WERI-Rb-1 (cell line): ENCODE measurements at regions not wholly inside any gene's neighbourhood (a gene's known extent, or its start where the extent isn't known, plus 50 kb on each side); places are given as distances from the start of the nearest gene placed in this dataset.

Source experiments
- DNase-seq: peaks from one replicate; pipeline ENCODE4 v3.0.0-alpha.2; 2020
- H3K27ac ChIP-seq: fragments of 250-450 bp; sonication (Bioruptor Pico); 2 replicates; pipeline ENCODE4 v1.5.1; 2020; ENCODE audit warnings: mild to moderate bottlenecking, moderate library complexity
- H3K27me3 ChIP-seq: fragments of 250-450 bp; sonication (Bioruptor Pico); 2 replicates; pipeline ENCODE4 v1.5.1; 2021; ENCODE audit warnings: mild to moderate bottlenecking, low read depth, moderate library complexity; ENCODE audit not compliant: insufficient read depth, severe bottlenecking
- H3K36me3 ChIP-seq: fragments of 250-450 bp; sonication (Bioruptor Pico); 2 replicates; pipeline ENCODE4 v1.5.1; 2020; ENCODE audit warnings: mild to moderate bottlenecking, moderate library complexity
- H3K4me3 ChIP-seq: 2 replicates; pipeline ENCODE4 v1.5.1; 2011; ENCODE audit warnings: low read depth, mild to moderate bottlenecking, control low read depth, low read length
- H3K9me3 ChIP-seq: fragments of 250-450 bp; sonication (Bioruptor Pico); 2 replicates; pipeline ENCODE4 v1.5.1; 2021; ENCODE audit warnings: mild to moderate bottlenecking, moderate library complexity; ENCODE audit not compliant: severe bottlenecking
- TF ChIP-seq, protein P1 (sequence below): IDR thresholded peaks from 2 replicates; pipeline ENCODE4 v1.5.1; 2011; ENCODE audit warnings: low read depth, mild to moderate bottlenecking, control low read depth, inconsistent platforms, low read length

DNA sequence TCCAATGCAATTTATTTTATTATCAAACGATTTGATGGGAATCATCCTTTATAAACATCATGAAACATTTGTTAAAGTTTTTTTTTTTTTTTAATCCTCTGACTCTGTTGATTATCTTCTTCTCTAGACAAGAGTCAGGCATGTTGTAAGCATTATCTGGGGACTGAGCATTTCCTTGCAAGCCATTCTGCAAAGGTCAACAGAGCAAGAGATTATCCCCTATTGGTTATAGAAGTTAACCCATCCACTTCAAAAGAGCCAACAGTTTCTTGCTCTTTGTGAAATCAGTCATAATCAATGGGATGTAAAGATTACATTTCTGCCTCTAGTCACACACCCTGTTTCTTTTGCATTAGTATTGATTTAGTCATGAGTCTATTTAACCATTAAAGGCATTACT is 368.8 kb upstream of the ADGRL4 start:
- Histone ChIP-seq H3K27me3 (no peaks in the 10 kb centered on the region), H3K4me3 (no peak overlapping the region), H3K9me3 (no peaks in the 10 kb centered on the region), H3K27ac (no peak overlapping the region; the same call in 1 of the 2 replicates), H3K36me3 (no peaks in the 10 kb centered on the region)
- DNase-seq: peak; percentile 14
- TF ChIP-seq, protein P1, sequence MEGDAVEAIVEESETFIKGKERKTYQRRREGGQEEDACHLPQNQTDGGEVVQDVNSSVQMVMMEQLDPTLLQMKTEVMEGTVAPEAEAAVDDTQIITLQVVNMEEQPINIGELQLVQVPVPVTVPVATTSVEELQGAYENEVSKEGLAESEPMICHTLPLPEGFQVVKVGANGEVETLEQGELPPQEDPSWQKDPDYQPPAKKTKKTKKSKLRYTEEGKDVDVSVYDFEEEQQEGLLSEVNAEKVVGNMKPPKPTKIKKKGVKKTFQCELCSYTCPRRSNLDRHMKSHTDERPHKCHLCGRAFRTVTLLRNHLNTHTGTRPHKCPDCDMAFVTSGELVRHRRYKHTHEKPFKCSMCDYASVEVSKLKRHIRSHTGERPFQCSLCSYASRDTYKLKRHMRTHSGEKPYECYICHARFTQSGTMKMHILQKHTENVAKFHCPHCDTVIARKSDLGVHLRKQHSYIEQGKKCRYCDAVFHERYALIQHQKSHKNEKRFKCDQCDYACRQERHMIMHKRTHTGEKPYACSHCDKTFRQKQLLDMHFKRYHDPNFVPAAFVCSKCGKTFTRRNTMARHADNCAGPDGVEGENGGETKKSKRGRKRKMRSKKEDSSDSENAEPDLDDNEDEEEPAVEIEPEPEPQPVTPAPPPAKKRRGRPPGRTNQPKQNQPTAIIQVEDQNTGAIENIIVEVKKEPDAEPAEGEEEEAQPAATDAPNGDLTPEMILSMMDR: no peak

DNA sequence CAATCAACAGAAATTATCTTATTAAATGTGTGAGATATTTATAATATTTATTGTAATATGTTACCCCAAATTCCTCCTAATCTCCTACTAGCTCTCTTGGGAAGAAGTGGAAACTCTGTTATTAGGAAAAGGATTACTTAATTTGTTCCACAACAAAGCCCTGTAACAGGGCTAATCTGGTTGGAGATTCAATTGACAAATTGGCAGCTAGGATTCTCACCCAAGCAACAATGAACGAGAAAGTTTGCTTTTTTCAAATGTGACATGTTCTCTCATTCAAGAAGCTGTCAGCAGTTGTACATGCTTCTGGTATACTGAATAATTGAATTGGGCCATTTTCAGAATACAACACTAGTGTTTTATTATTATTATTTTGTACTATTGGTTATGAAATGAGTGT is 367.9 kb upstream of the ADGRL4 start:
- Histone ChIP-seq H3K9me3 (no peaks in the 10 kb centered on the region), H3K36me3 (no peaks in the 10 kb centered on the region), H3K27ac (no peak overlapping the region), H3K27me3 (no peaks in the 10 kb centered on the region), H3K4me3 (no peak overlapping the region)
- no peak for DNase-seq
- TF ChIP-seq, protein P1: no peak

DNA sequence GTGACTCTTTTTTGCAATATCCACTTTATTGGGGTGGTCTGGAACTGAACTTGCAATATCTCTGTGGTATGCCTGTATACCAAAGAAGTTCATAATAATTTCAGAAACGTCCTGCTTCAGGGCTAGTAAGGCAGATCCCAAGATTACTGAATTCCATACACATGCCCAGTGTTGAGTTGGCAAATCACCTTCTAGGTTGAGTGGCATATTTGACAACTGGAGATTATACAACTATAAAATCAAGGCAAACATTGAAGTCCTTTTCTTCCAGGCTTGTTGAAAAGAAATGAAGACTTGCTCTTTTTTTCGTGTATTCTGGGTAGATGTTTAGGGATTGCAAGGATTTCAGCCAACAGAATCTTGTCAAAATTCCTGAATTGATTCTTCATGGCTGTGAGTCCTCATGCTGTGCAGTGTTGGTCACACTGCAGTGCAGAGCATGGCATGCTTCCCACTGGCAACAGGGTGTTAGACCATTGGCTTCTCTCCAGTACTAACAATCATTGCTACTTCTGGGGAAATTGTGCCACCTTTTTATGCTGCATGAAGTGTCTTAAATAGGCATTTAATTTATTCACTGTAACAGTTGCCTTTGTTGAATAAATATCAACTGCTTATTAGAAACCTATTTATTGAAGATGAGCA is 367.1 kb upstream of the ADGRL4 start:
- Histone ChIP-seq H3K36me3 (no peaks in the 10 kb centered on the region), H3K27me3 (no peaks in the 10 kb centered on the region), H3K4me3 (no peak overlapping the region), H3K27ac (no peak overlapping the region), H3K9me3 (no peaks in the 10 kb centered on the region)
- TF ChIP-seq, protein P1: no peak
- DNase-seq: no peak

DNA sequence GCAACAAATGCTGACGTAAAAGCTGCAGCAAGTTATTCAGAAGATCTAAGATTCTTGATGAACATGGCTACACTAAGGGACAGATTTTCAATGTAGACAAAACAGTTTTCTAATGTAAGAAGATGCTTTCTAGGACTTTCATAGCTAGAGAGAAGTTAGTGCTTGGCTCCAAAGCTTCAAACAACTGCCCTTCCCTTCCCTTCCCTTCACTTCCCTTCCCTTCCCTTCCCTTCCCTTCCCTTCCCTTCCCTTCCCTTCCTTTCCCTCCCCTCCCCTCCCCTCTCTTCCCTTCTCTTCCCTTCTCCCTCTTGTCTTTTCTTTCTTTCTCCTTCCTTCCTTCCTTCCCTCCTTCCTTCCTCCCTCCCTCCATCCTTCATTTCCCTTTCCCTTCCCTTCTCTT is 365.3 kb upstream of the ADGRL4 start:
- H3K27me3 ChIP-seq: no peaks in the 10 kb centered on the region
- DNase-seq: no peak
- H3K27ac ChIP-seq: no peak overlapping the region
- no peaks in the 10 kb centered on the region for H3K9me3 ChIP-seq
- H3K36me3 ChIP-seq: no peaks in the 10 kb centered on the region
- no peak overlapping the region for H3K4me3 ChIP-seq
- TF ChIP-seq, protein P1: no peak

DNA sequence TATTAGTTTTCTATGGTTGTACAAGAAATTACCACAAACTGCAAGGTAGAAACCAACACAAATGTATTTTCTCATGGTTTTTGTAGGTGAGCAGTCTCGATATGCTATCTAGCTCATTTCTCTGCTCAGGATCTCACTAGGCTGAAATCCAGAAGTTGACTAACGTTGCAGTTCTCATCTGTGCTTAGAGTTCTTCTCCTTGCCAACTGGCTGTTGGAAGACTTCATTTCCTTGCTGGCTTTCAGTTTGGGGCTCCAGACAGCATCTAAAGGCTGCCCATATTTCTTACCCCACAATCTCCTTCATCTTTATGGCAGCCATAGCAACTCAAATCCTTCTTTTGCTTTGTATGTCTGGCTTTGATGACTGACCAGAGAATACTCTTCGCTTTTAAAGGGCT is 362.6 kb upstream of the ADGRL4 start:
- H3K27ac ChIP-seq: no peak overlapping the region
- no peaks in the 10 kb centered on the region for H3K9me3 ChIP-seq
- H3K4me3 ChIP-seq: no peak overlapping the region
- H3K36me3 ChIP-seq: no peaks in the 10 kb centered on the region
- H3K27me3 ChIP-seq: no peaks in the 10 kb centered on the region
- DNase-seq: no peak
- TF ChIP-seq, protein P1: no peak

DNA sequence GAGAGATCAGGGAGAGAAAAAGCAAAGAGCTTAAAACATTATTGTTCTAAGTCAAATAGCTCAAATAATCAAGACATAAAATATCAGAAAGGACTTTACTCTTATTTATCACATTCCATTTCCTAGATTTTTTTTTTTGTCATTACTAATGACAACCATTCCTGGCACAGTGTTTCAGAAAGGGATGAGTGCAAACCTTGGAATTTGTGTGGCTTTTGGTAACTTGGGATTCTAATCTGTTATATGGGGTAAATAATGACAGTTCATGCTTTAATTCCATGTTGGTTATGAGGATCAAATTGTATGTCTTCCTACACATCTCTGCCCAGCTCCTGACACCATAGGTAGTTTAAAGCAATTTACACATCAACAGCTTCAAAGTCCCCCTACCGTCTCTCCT is 358.4 kb upstream of the ADGRL4 start:
- Histone ChIP-seq H3K27me3 (no peaks in the 10 kb centered on the region), H3K36me3 (no peaks in the 10 kb centered on the region), H3K4me3 (no peak overlapping the region), H3K9me3 (no peaks in the 10 kb centered on the region), H3K27ac (no peak overlapping the region)
- TF ChIP-seq, protein P1: no peak
- DNase-seq: no peak
